WTC11 (cell line): ENCODE measurements at regions not wholly inside any gene's neighbourhood (a gene's known extent, or its start where the extent isn't known, plus 50 kb on each side); places are given as distances from the start of the nearest gene placed in this dataset.

Experiments
- ATF3 ChIP-seq: sonication (generic); formaldehyde crosslinking; conservative IDR thresholded peaks from 2 replicates; pipeline ENCODE4 v1.8.1; 2022; ENCODE audit warnings: mild to moderate bottlenecking, missing genetic modification reagents
- CBFB ChIP-seq: sonication (generic); formaldehyde crosslinking; IDR thresholded peaks from 2 replicates; pipeline ENCODE4 v1.8.1; 2022; ENCODE audit warnings: mild to moderate bottlenecking, low read depth, missing genetic modification reagents
- CTCF ChIP-seq: fragments of 200-600 bp; IDR thresholded peaks from 2 replicates; pipeline ENCODE4 v1.8.0; 2022; ENCODE audit warnings: antibody characterized with exemption
- EMX1 ChIP-seq: fragments of 250-450 bp; sonication (Bioruptor Pico); IDR thresholded peaks from 2 replicates; pipeline ENCODE4 v1.8.0; 2021; ENCODE audit warnings: mild to moderate bottlenecking
- IRF2 ChIP-seq: sonication (generic); formaldehyde crosslinking; IDR thresholded peaks from 2 replicates; pipeline ENCODE4 v1.8.0; 2022; ENCODE audit warnings: low read depth, missing genetic modification reagents, borderline replicate concordance
- ZNF138 ChIP-seq: sonication (generic); formaldehyde crosslinking; conservative IDR thresholded peaks from 2 replicates; pipeline ENCODE4 v1.8.1; 2022; ENCODE audit warnings: mild to moderate bottlenecking, moderate library complexity, missing genetic modification reagents
- TF ChIP-seq, protein P1 (sequence below): sonication (generic); formaldehyde crosslinking; IDR thresholded peaks from 2 replicates; pipeline ENCODE4 v1.8.0; 2023; ENCODE audit warnings: missing genetic modification reagents, mild to moderate bottlenecking, borderline replicate concordance
- TF ChIP-seq, protein P2 (sequence below): fragments of 250-450 bp; sonication (Bioruptor Pico); IDR thresholded peaks from 2 replicates; pipeline ENCODE4 v1.9.0; 2021; ENCODE audit warnings: mild to moderate bottlenecking, borderline replicate concordance

- TF ChIP-seq CTCF = no peak
- no peak for TF ChIP-seq CBFB (CRISPR knock-in tag)
- TF ChIP-seq, protein P1, sequence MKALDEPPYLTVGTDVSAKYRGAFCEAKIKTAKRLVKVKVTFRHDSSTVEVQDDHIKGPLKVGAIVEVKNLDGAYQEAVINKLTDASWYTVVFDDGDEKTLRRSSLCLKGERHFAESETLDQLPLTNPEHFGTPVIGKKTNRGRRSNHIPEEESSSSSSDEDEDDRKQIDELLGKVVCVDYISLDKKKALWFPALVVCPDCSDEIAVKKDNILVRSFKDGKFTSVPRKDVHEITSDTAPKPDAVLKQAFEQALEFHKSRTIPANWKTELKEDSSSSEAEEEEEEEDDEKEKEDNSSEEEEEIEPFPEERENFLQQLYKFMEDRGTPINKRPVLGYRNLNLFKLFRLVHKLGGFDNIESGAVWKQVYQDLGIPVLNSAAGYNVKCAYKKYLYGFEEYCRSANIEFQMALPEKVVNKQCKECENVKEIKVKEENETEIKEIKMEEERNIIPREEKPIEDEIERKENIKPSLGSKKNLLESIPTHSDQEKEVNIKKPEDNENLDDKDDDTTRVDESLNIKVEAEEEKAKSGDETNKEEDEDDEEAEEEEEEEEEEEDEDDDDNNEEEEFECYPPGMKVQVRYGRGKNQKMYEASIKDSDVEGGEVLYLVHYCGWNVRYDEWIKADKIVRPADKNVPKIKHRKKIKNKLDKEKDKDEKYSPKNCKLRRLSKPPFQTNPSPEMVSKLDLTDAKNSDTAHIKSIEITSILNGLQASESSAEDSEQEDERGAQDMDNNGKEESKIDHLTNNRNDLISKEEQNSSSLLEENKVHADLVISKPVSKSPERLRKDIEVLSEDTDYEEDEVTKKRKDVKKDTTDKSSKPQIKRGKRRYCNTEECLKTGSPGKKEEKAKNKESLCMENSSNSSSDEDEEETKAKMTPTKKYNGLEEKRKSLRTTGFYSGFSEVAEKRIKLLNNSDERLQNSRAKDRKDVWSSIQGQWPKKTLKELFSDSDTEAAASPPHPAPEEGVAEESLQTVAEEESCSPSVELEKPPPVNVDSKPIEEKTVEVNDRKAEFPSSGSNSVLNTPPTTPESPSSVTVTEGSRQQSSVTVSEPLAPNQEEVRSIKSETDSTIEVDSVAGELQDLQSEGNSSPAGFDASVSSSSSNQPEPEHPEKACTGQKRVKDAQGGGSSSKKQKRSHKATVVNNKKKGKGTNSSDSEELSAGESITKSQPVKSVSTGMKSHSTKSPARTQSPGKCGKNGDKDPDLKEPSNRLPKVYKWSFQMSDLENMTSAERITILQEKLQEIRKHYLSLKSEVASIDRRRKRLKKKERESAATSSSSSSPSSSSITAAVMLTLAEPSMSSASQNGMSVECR (CRISPR knock-in tag) = no peak
- TF ChIP-seq ATF3 (CRISPR knock-in tag) = no peak
- TF ChIP-seq ZNF138 (CRISPR knock-in tag) = no peak
- no peak for TF ChIP-seq EMX1
- no peak for TF ChIP-seq IRF2
- TF ChIP-seq, protein P2, sequence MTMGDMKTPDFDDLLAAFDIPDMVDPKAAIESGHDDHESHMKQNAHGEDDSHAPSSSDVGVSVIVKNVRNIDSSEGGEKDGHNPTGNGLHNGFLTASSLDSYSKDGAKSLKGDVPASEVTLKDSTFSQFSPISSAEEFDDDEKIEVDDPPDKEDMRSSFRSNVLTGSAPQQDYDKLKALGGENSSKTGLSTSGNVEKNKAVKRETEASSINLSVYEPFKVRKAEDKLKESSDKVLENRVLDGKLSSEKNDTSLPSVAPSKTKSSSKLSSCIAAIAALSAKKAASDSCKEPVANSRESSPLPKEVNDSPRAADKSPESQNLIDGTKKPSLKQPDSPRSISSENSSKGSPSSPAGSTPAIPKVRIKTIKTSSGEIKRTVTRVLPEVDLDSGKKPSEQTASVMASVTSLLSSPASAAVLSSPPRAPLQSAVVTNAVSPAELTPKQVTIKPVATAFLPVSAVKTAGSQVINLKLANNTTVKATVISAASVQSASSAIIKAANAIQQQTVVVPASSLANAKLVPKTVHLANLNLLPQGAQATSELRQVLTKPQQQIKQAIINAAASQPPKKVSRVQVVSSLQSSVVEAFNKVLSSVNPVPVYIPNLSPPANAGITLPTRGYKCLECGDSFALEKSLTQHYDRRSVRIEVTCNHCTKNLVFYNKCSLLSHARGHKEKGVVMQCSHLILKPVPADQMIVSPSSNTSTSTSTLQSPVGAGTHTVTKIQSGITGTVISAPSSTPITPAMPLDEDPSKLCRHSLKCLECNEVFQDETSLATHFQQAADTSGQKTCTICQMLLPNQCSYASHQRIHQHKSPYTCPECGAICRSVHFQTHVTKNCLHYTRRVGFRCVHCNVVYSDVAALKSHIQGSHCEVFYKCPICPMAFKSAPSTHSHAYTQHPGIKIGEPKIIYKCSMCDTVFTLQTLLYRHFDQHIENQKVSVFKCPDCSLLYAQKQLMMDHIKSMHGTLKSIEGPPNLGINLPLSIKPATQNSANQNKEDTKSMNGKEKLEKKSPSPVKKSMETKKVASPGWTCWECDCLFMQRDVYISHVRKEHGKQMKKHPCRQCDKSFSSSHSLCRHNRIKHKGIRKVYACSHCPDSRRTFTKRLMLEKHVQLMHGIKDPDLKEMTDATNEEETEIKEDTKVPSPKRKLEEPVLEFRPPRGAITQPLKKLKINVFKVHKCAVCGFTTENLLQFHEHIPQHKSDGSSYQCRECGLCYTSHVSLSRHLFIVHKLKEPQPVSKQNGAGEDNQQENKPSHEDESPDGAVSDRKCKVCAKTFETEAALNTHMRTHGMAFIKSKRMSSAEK = no peak
These were observed 568.4 kb upstream of the CAMK1G start for GRCh38 chr1:209015092-209015491.
